Ishikawa (cell line): ENCODE measurements at regions not wholly inside any gene's neighbourhood (a gene's known extent, or its start where the extent isn't known, plus 50 kb on each side); places are given as distances from the start of the nearest gene placed in this dataset.

Experiments used
- NFIC ChIP-seq: IDR thresholded peaks from 2 replicates; pipeline ENCODE4 v1.6.1; 2012
- TCF12 ChIP-seq: IDR thresholded peaks from 2 replicates; pipeline ENCODE4 v1.6.1; 2012; ENCODE audit warnings: low read depth

GRCh38 chr5:82699737-82700136, 377.5 kb downstream of the TMEM167A start:
- TF ChIP-seq TCF12 (no peak), NFIC (no peak)
